GM23338 (cell line): ENCODE measurements at regions not wholly inside any gene's neighbourhood (a gene's known extent, or its start where the extent isn't known, plus 50 kb on each side); places are given as distances from the start of the nearest gene placed in this dataset.

Experiments
- CTCF ChIP-seq, 2 experiments: fragments of 200-600 bp in 1 of 2; sonication (generic) in 1 of 2; conservative IDR thresholded peaks; 2 replicates each; pipeline versions ENCODE4 v1.5.1 to v1.6.1; 2016 to 2017; ENCODE audit warnings: antibody characterized with exemption in 2 of 2, low read depth in 2 of 2, mild to moderate bottlenecking in 2 of 2, moderate library complexity in 1 of 2
- ETS1 ChIP-seq: IDR thresholded peaks from 2 replicates; pipeline ENCODE4 v1.6.1; 2016; ENCODE audit warnings: antibody characterized with exemption
- EZH2phosphoT487 ChIP-seq: fragments of 200-600 bp; sonication (generic); IDR thresholded peaks from one replicate; pipeline ENCODE4 v1.8.1; 2018; ENCODE audit warnings: antibody characterized with exemption; ENCODE audit not compliant: unreplicated experiment
- POLR2AphosphoS5 ChIP-seq: IDR thresholded peaks from 2 replicates; pipeline ENCODE4 v1.6.1; 2016; ENCODE audit warnings: antibody characterized with exemption, low read depth

GRCh38 chr5:155753943-155754581 lies 572.9 kb upstream of the SGCD start:
- no peak for TF ChIP-seq ETS1
- TF ChIP-seq CTCF (conservative IDR thresholded peaks at IDR 0.05; ENCODE audit: low read depth in 2 of 2) = no peak
- no peak for TF ChIP-seq EZH2phosphoT487
- no peak for TF ChIP-seq POLR2AphosphoS5
